Fibroblast of pulmonary artery (primary cell): ENCODE measurements at regions not wholly inside any gene's neighbourhood (a gene's known extent, or its start where the extent isn't known, plus 50 kb on each side); places are given as distances from the start of the nearest gene placed in this dataset.

ENCODE experiments used
- DNase-seq: peaks from one replicate; pipeline ENCODE4 v3.0.0-alpha.2; 2010; ENCODE audit warnings: low read depth
- H3K4me3 ChIP-seq: replicated peaks from 2 replicates; pipeline ENCODE4 v1.5.1; 2011; ENCODE audit warnings: low read depth, mild to moderate bottlenecking, control low read depth, low read length, moderate library complexity
- TF ChIP-seq, protein P1 (sequence below): IDR thresholded peaks from 2 replicates; pipeline ENCODE4 v1.5.1; 2011; ENCODE audit warnings: mild to moderate bottlenecking, control low read depth, low read length, inconsistent platforms; ENCODE audit errors: missing control alignments

GRCh38 chr5:162487528-162488525, 420.3 kb downstream of the GABRG2 start:
- TF ChIP-seq, protein P1, sequence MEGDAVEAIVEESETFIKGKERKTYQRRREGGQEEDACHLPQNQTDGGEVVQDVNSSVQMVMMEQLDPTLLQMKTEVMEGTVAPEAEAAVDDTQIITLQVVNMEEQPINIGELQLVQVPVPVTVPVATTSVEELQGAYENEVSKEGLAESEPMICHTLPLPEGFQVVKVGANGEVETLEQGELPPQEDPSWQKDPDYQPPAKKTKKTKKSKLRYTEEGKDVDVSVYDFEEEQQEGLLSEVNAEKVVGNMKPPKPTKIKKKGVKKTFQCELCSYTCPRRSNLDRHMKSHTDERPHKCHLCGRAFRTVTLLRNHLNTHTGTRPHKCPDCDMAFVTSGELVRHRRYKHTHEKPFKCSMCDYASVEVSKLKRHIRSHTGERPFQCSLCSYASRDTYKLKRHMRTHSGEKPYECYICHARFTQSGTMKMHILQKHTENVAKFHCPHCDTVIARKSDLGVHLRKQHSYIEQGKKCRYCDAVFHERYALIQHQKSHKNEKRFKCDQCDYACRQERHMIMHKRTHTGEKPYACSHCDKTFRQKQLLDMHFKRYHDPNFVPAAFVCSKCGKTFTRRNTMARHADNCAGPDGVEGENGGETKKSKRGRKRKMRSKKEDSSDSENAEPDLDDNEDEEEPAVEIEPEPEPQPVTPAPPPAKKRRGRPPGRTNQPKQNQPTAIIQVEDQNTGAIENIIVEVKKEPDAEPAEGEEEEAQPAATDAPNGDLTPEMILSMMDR: no peak
- peak; percentile 2 for DNase-seq
- H3K4me3 ChIP-seq: no peak overlapping the region

DNA sequence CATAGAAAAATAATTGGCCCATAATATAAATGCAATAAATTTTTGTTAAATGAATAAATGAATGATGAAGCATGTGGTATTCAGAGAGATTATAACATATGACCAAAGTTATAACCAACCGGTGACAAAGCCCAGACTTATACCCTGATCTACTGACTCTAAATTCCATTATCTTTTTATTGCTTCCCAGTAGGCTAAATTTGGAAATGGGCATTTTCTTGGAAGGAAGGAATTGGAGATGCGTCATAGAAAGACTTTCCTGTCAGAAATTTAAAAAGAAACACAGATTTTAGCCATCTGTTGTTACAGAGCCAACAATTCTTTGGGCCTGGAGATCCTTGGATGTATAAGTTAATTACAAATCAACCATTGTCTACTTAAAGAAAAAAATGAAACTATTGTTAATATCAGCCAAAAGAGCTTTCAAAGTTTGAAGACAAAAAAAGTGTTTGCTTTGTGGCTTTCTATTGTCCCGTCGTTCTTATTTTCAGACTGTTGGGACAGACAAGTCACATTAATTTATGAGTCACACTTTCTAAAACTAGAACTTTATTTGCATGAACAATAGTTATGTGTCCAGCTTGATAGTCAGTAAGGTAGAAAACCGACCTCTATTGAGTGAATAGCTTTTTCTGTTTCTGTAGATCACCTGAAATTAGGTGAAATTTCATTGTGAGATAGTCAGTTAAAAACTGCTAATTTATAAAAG, 428.7 kb downstream of the GABRG2 start:
- TF ChIP-seq, protein P1: no peak
- DNase-seq: no peak
- no peak overlapping the region for H3K4me3 ChIP-seq

DNA sequence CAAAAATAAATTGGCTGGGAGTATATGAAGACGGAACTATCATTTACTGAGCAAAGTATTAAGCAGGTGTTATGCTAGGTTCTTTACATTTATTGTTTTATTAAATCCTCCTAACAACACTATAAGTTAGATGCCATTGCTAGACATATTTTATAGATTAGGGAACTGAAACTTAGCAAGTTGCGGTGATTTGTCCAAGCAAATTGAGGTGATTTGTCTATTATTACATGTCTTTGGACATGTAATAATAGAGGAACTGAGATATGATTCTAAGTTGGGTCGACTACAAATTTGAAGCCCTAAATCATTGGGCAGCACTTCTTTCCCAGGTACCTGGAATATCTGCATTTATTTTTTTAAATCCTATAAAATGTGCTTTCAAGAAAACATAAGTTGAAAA, 429.9 kb downstream of the GABRG2 start:
- no peak for DNase-seq
- H3K4me3 ChIP-seq: no peak overlapping the region
- TF ChIP-seq, protein P1: no peak

GRCh38 chr5:162502780-162503179, 435.2 kb downstream of the GABRG2 start:
- DNase-seq: no peak
- H3K4me3 ChIP-seq: no peak overlapping the region
- TF ChIP-seq, protein P1: no peak

GRCh38 chr5:162503796-162504195, 436.2 kb downstream of the GABRG2 start:
- H3K4me3 ChIP-seq: no peak overlapping the region
- TF ChIP-seq, protein P1: no peak
- no peak for DNase-seq

GRCh38 chr5:162512935-162513565, 445.5 kb downstream of the GABRG2 start:
- TF ChIP-seq, protein P1: no peak
- no peak for DNase-seq
- H3K4me3 ChIP-seq: no peak overlapping the region
